ENCODE measurements at regions not wholly inside any gene's neighbourhood (a gene's known extent, or its start where the extent isn't known, plus 50 kb on each side); places are given as distances from the start of the nearest gene placed in this dataset.

GRCh38 chrX:40175511-40176350, 78.0 kb upstream of the BCOR start (continued):
- TF ChIP-seq POLR2AphosphoS2 (IDR thresholded peaks at IDR 0.05; ENCODE audit: low read depth, low read length), result no peak
- peak; percentile 48; the same call in 1 of the 2 replicates for TF ChIP-seq ZNF614 (CRISPR knock-in tag; IDR thresholded peaks at IDR 0.05; ENCODE audit: borderline replicate concordance)
- no peak for TF ChIP-seq ZNF879 (CRISPR knock-in tag; IDR thresholded peaks at IDR 0.05)
- no peak for TF ChIP-seq HNRNPUL1 (IDR thresholded peaks at IDR 0.05; ENCODE audit: low read depth, low read length)
- peak; percentile 52; the same call in 1 of the 2 replicates for TF ChIP-seq ZNF772 (CRISPR knock-in tag; IDR thresholded peaks at IDR 0.05)
- TF ChIP-seq DBP (CRISPR knock-in tag; IDR thresholded peaks at IDR 0.05; ENCODE audit: not compliant biosample characterization), result no peak
- no peak for TF ChIP-seq ZNF691 (CRISPR knock-in tag; IDR thresholded peaks at IDR 0.05; ENCODE audit: borderline replicate concordance, low read depth)
- no peak for TF ChIP-seq NR2F6 (IDR thresholded peaks at IDR 0.05)
- TF ChIP-seq NR2F6 (CRISPR knock-in tag; IDR thresholded peaks at IDR 0.05), result no peak
- no peak for TF ChIP-seq NFIB (CRISPR knock-in tag; IDR thresholded peaks at IDR 0.05; ENCODE audit: borderline replicate concordance)
- TF ChIP-seq ZNF709 (CRISPR knock-in tag; IDR thresholded peaks at IDR 0.05), result peak; percentile 43; the same call in 1 of the 2 replicates
- 0 out of 2 replicates have a peak, but pooled peaks have one; percentile 39 for TF ChIP-seq MIER3 (CRISPR knock-in tag; IDR thresholded peaks at IDR 0.05; ENCODE audit: borderline replicate concordance)
- no peak for TF ChIP-seq ZNF670 (CRISPR knock-in tag; IDR thresholded peaks at IDR 0.05; ENCODE audit: borderline replicate concordance)
- no peak for TF ChIP-seq ISL2 (CRISPR knock-in tag; IDR thresholded peaks at IDR 0.05)
- no peak for TF ChIP-seq ARID2 (CRISPR knock-in tag; IDR thresholded peaks at IDR 0.05; ENCODE audit: borderline replicate concordance)
- TF ChIP-seq ZNF24 (IDR thresholded peaks at IDR 0.05), result no peak
- TF ChIP-seq KMT2A (CRISPR knock-in tag; IDR thresholded peaks at IDR 0.05), result 0 out of 2 replicates have a peak, but pooled peaks have one; percentile 58
- TF ChIP-seq JUN (CRISPR knock-in tag; IDR thresholded peaks at IDR 0.05), result no peak
- TF ChIP-seq ZNF563 (CRISPR knock-in tag; IDR thresholded peaks at IDR 0.05), result 0 out of 2 replicates have a peak, but pooled peaks have one; percentile 21
- no peak; the same call in 1 of the 2 replicates for TF ChIP-seq DRAP1 (CRISPR knock-in tag; IDR thresholded peaks at IDR 0.05)
- TF ChIP-seq SSRP1 (CRISPR knock-in tag; IDR thresholded peaks at IDR 0.05), result no peak; the same call in 1 of the 2 replicates
- 0 out of 2 replicates have a peak, but pooled peaks have one; percentile 68 for TF ChIP-seq ZNF589 (CRISPR knock-in tag; conservative IDR thresholded peaks at IDR 0.05)
- TF ChIP-seq UBTF (CRISPR knock-in tag; IDR thresholded peaks at IDR 0.05), result peak; percentile 16
- no peak for TF ChIP-seq ZBTB49 (CRISPR knock-in tag; IDR thresholded peaks at IDR 0.05; ENCODE audit: borderline replicate concordance)

All from HepG2 (cell line).